K562 (cell line): ENCODE measurements at regions not wholly inside any gene's neighbourhood (a gene's known extent, or its start where the extent isn't known, plus 50 kb on each side); places are given as distances from the start of the nearest gene placed in this dataset.
A peak's percentile ranks its signal among the peaks of the same experiment; 100 is the strongest.

Source experiments
- ATAC-seq: fragments of 200-7000 bp; cut with Tn5 transposase; 3 replicates; pipeline ENCODE4 v1.9.1; 2020; ENCODE audit warnings: moderate library complexity
- BruUV-seq: library from RNA; stranded (reverse); fragments of 400-500 nt; replicated peaks from 2 replicates; lab custom pipeline; 2021; lab: Mats Ljungman, UMichigan
- CTCF ChIA-PET: fragments of 300-600 bp; formaldehyde crosslinking; extraction: SDS; loops from one replicate; lab custom pipeline; 2021; ENCODE audit warnings: low intra/inter-chr PET ratio; lab: Yijun Ruan, JAX
- POLR2A ChIA-PET: fragments of 300-600, 350-650 bp; sonication (Branson Sonifier 250); formaldehyde crosslinking; extraction: SDS; loops from one replicate; lab custom pipeline; 2021; ENCODE audit warnings: antibody characterized with exemption, inconsistent platforms; lab: Yijun Ruan, JAX
- DNase-seq, 4 experiments: peaks; one replicate each; pipeline versions ENCODE4 v3.0.0 to v3.0.0-alpha.2; 2011 to 2018; ENCODE audit warnings: low spot score in 3 of 4, mixed read lengths in 3 of 4; ENCODE audit errors: extremely low read depth in 1 of 4
- FAIRE-seq: peaks from 2 replicates; lab custom pipeline; 2011; peaks lifted over from hg19 to GRCh38; lab: Jason Lieb, UNC
- H2AFZ ChIP-seq: 2 replicates; pipeline ENCODE4 v1.6.0; 2011; ENCODE audit warnings: low read depth, low read length, control low read depth, inconsistent platforms
- H3K27ac ChIP-seq: fragments of 200-600 bp; 3 replicates; pipeline ENCODE4 v1.8.0; 2011; ENCODE audit warnings: low read depth, mild to moderate bottlenecking, control low read depth, inconsistent platforms, low read length, moderate library complexity, mixed read lengths; ENCODE audit errors: extremely low read depth
- H3K27me3 ChIP-seq, 2 experiments: fragments of 300-600 bp in 1 of 2; 2 replicates in 1 of 2; 3 replicates in 1 of 2; pipeline versions ENCODE4 v1.6.0 to v1.8.0; 2011; ENCODE audit warnings: inconsistent platforms in 2 of 2, low read length in 2 of 2, mild to moderate bottlenecking in 1 of 2, mixed read lengths in 1 of 2, moderate library complexity in 1 of 2; ENCODE audit not compliant: control insufficient read depth in 2 of 2, insufficient read depth in 2 of 2
- H3K36me3 ChIP-seq: fragments of 300-600 bp; 3 replicates; pipeline ENCODE4 v1.8.0; 2011; ENCODE audit warnings: mild to moderate bottlenecking, low read length, inconsistent platforms; ENCODE audit not compliant: control insufficient read depth, insufficient read depth
- H3K4me1 ChIP-seq, 2 experiments: fragments of 200-600 bp in 1 of 2; replicated peaks in 1 of 2; 2 replicates in 1 of 2; 3 replicates in 1 of 2; pipeline versions ENCODE4 v1.5.1 to v1.8.0; 2011; ENCODE audit warnings: inconsistent platforms in 2 of 2, low read length in 2 of 2, mild to moderate bottlenecking in 1 of 2, mixed read lengths in 1 of 2, moderate library complexity in 1 of 2; ENCODE audit not compliant: control insufficient read depth in 2 of 2, insufficient read depth in 2 of 2
- H3K4me2 ChIP-seq: 2 replicates; pipeline ENCODE4 v1.6.1; 2011; ENCODE audit warnings: low read length, control low read depth, inconsistent platforms, mixed read lengths; ENCODE audit not compliant: insufficient read depth
- H3K4me3 ChIP-seq: fragments of 200-600 bp; sonication (generic), shearing (Covaris generic); 2 replicates; pipeline ENCODE4 v1.5.1; 2016; ENCODE audit warnings: control low read depth, inconsistent platforms
- H3K79me2 ChIP-seq: fragments of 200-600 bp; 3 replicates; pipeline ENCODE4 v1.8.0; 2011; ENCODE audit warnings: low read length, inconsistent platforms; ENCODE audit not compliant: control insufficient read depth, insufficient read depth
- H3K9ac ChIP-seq, 2 experiments: 2 replicates each; pipeline versions ENCODE4 v1.6.0 to v1.6.1; 2011; ENCODE audit warnings: low read depth in 2 of 2, low read length in 2 of 2, control low read depth in 1 of 2, inconsistent platforms in 1 of 2, mild to moderate bottlenecking in 1 of 2, mixed read lengths in 1 of 2; ENCODE audit not compliant: insufficient read depth in 1 of 2
- H3K9me1 ChIP-seq: one replicate; pipeline ENCODE4 v1.6.0; 2011; ENCODE audit warnings: inconsistent platforms, mild to moderate bottlenecking, low read length, moderate library complexity; ENCODE audit not compliant: control insufficient read depth, insufficient read depth
- H3K9me3 ChIP-seq: replicated peaks from 2 replicates; pipeline ENCODE4 v1.5.1; 2011; ENCODE audit warnings: low read depth, low read length, inconsistent platforms; ENCODE audit not compliant: control insufficient read depth, insufficient read depth
- H4K20me1 ChIP-seq: replicated peaks from 2 replicates; pipeline ENCODE4 v1.6.1; 2011; ENCODE audit warnings: low read length, inconsistent platforms, mixed read lengths; ENCODE audit not compliant: control insufficient read depth, insufficient read depth
- ATF1 ChIP-seq, 2 experiments: fragments of 450-650 bp in 1 of 2; IDR thresholded peaks; 2 replicates each; pipeline ENCODE4 v1.6.1; 2016; ENCODE audit warnings: missing compliant biosample characterization in 1 of 2, missing genetic modification characterization in 1 of 2
- CTBP1 ChIP-seq: fragments of 450-650 bp; IDR thresholded peaks from 2 replicates; pipeline ENCODE4 v1.6.1; 2016; ENCODE audit warnings: borderline replicate concordance
- EP400 ChIP-seq: fragments of 450-650 bp; IDR thresholded peaks from 2 replicates; pipeline ENCODE4 v1.6.1; 2017; ENCODE audit warnings: antibody characterized with exemption, mild to moderate bottlenecking, moderate library complexity
- GTF3C2 ChIP-seq: IDR thresholded peaks from 3 replicates; pipeline ENCODE4 v1.6.1; 2011; ENCODE audit warnings: borderline replicate concordance, mild to moderate bottlenecking, moderate library complexity; ENCODE audit not compliant: insufficient read length; ENCODE audit errors: extremely low read depth
- IRF2 ChIP-seq: sonication (generic); formaldehyde crosslinking; IDR thresholded peaks from 2 replicates; pipeline ENCODE4 v1.8.1; 2022; ENCODE audit warnings: mild to moderate bottlenecking, missing genetic modification reagents
- KLF16 ChIP-seq: IDR thresholded peaks from 2 replicates; pipeline ENCODE4 v1.6.1; 2016; ENCODE audit warnings: antibody characterized with exemption
- KLF6 ChIP-seq: fragments of 250-450 bp; sonication (Bioruptor Pico); IDR thresholded peaks from 2 replicates; pipeline ENCODE4 v1.4.0; 2020; ENCODE audit warnings: mild to moderate bottlenecking, moderate library complexity, borderline replicate concordance
- NELFE ChIP-seq: IDR thresholded peaks from 2 replicates; pipeline ENCODE4 v1.6.1; 2011; ENCODE audit warnings: mild to moderate bottlenecking; ENCODE audit not compliant: insufficient read depth, insufficient read length
- NFXL1 ChIP-seq: fragments of 450-650 bp; formaldehyde crosslinking; IDR thresholded peaks from 2 replicates; pipeline ENCODE4 v1.4.0; 2021; ENCODE audit warnings: mild to moderate bottlenecking
- RAD51 ChIP-seq: fragments of 450-650 bp; IDR thresholded peaks from 2 replicates; pipeline ENCODE4 v1.7.1; 2016; ENCODE audit warnings: low read depth, mild to moderate bottlenecking, borderline replicate concordance
- SMAD1 ChIP-seq: fragments of 150-350 bp; IDR thresholded peaks from 2 replicates; pipeline ENCODE4 v1.6.1; 2014; ENCODE audit warnings: low read length, low read depth; ENCODE audit not compliant: partially characterized antibody
- STAG1 ChIP-seq: sonication (generic); formaldehyde crosslinking; IDR thresholded peaks from 2 replicates; pipeline ENCODE4 v1.5.0; 2020; ENCODE audit warnings: missing genetic modification reagents, borderline replicate concordance
- ZNF143 ChIP-seq: sonication (generic); formaldehyde crosslinking; IDR thresholded peaks from 2 replicates; pipeline ENCODE4 v1.9.0; 2022; ENCODE audit warnings: mild to moderate bottlenecking, missing genetic modification reagents
- ZNF274 ChIP-seq: IDR thresholded peaks from 2 replicates; pipeline ENCODE4 v1.6.1; 2011; ENCODE audit warnings: low read depth, mild to moderate bottlenecking, low read length, moderate library complexity, borderline replicate concordance
- ZNF431 ChIP-seq: sonication (generic); formaldehyde crosslinking; IDR thresholded peaks from 2 replicates; pipeline ENCODE4 v1.8.0; 2022; ENCODE audit warnings: mild to moderate bottlenecking, missing genetic modification reagents
- WGBS: fragments of 100-300 bp; shearing (Covaris generic); methylation state at CpG from one replicate; pipeline ENCODE4 v1.1.6; 2016; ENCODE audit warnings: low coverage, mixed read lengths; ENCODE audit not compliant: insufficient coverage; ENCODE audit errors: missing lambda C conversion rate; 5-methylcytosine and 5-hydroxymethylcytosine counted together
- in situ Hi-C: fragments of 300-500 bp; cut with MboI; formaldehyde crosslinking; loops from 4 replicates; pipeline ENCODE4 v1.15.0; 2018; ENCODE audit warnings: inconsistent platforms, mixed read lengths
- intact Hi-C: fragments of 100-400 bp; cut with micrococcal nuclease; formaldehyde crosslinking; loops from 2 replicates; pipeline ENCODE4 v1.14.2; 2022
- TF ChIP-seq, protein P1 (sequence below): sonication (generic); formaldehyde crosslinking; IDR thresholded peaks from 2 replicates; pipeline ENCODE4 v1.4.0; 2020; ENCODE audit warnings: mild to moderate bottlenecking, missing genetic modification reagents

- no peak for TF ChIP-seq ZNF431
- peak; percentile 37; the same call in 1 of the 2 replicates for TF ChIP-seq KLF16
- 0 out of 2 replicates have a peak, but pooled peaks have one; percentile 27 for TF ChIP-seq CTBP1
- TF ChIP-seq, all 486 proteins: peak for 10
Observed at GRCh38 chr10:101297901-101298486, 56.0 kb upstream of the BTRC start (continued).

DNA sequence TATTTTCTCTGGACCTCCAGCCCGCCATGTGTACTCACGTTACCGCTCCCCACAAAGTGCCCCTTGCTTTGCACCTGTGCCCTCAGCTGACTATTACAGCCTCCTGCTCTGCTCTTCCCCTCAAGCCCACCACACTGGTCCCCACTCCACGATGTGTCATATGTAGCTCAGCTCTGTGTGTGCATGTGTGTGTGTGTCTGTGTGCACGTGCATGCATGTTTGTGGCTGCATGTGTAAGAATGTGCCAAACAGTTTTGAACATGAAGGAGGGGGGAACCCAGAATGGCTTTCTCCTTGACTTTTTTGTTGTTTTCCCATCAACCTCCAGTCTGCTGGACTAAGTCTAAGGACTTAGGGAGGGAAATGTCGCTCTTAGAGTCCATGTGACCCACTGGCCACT, 54.8 kb upstream of the BTRC start:
- TF ChIP-seq NELFE (no peak), ATF1 (CRISPR knock-in tag; IDR thresholded peaks at IDR 0.05) (no peak), ATF1 (tag; IDR thresholded peaks at IDR 0.05) (no peak), RAD51 (no peak), SMAD1 (no peak), EP400 (no peak), ZNF274 (no peak), KLF6 (no peak), ZNF143 (no peak), IRF2 (no peak), STAG1 (CRISPR knock-in tag) (no peak), NFXL1 (no peak), GTF3C2 (no peak)
- TF ChIP-seq, protein P1, sequence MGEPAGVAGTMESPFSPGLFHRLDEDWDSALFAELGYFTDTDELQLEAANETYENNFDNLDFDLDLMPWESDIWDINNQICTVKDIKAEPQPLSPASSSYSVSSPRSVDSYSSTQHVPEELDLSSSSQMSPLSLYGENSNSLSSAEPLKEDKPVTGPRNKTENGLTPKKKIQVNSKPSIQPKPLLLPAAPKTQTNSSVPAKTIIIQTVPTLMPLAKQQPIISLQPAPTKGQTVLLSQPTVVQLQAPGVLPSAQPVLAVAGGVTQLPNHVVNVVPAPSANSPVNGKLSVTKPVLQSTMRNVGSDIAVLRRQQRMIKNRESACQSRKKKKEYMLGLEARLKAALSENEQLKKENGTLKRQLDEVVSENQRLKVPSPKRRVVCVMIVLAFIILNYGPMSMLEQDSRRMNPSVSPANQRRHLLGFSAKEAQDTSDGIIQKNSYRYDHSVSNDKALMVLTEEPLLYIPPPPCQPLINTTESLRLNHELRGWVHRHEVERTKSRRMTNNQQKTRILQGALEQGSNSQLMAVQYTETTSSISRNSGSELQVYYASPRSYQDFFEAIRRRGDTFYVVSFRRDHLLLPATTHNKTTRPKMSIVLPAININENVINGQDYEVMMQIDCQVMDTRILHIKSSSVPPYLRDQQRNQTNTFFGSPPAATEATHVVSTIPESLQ (CRISPR knock-in tag), result no peak

More for the DNA sequence above, 54.8 kb upstream of the BTRC start:
- H3K27me3 ChIP-seq, result peaks cover under 1 to 39% of the 10 kb centered on the region in 2 experiments; a peak in 4 of 5 replicates
- no peak overlapping the region for H3K9ac ChIP-seq
- FAIRE-seq (no peak), ATAC-seq (no peak), DNase-seq (no peak)
- ChIA-PET CTCF (no interaction called here), POLR2A (interaction anchor here (1.8 kb wide), 1 partner anchor 10 kb away, joined by 3 read pairs; no protein-coding TSS in a partner anchor)
- H3K9me3 ChIP-seq, result no peaks in the 10 kb centered on the region
- in situ Hi-C loops (no loop called here), intact Hi-C loops (no loop called here)
- no peaks in the 10 kb centered on the region for H3K79me2 ChIP-seq
- no TSS peak for BruUV-seq
- H3K4me2 ChIP-seq, result no peak overlapping the region
- H3K27ac ChIP-seq, result no peak overlapping the region
- no peaks in the 10 kb centered on the region for H3K36me3 ChIP-seq
- WGBS, result 1% methylated on average over 6 of the region's 6 CpGs
- no peaks in the 10 kb centered on the region; a peak in 1 of 5 replicates for H3K4me1 ChIP-seq
- no peak overlapping the region for H2AFZ ChIP-seq
- H3K9me1 ChIP-seq, result no peaks in the 10 kb centered on the region
- H4K20me1 ChIP-seq, result no peaks in the 10 kb centered on the region
- H3K4me3 ChIP-seq, result no peak overlapping the region
